Type B pancreatic cell (in vitro differentiated cells): ENCODE measurements at regions not wholly inside any gene's neighbourhood (a gene's known extent, or its start where the extent isn't known, plus 50 kb on each side); places are given as distances from the start of the nearest gene placed in this dataset.

ENCODE experiments used
- DNase-seq: peaks from one replicate; pipeline ENCODE4 v3.0.0; 2021; ENCODE audit warnings: mixed read lengths; ENCODE audit not compliant: unreplicated experiment; ENCODE audit errors: extremely low spot score
- H3K27ac Mint-ChIP-seq: 2 replicates; pipeline ENCODE4 v1.8.0; 2021; ENCODE audit warnings: mild to moderate bottlenecking, mixed read lengths
- H3K27me3 Mint-ChIP-seq: 2 replicates; pipeline ENCODE4 v1.8.0; 2021; ENCODE audit warnings: mixed read lengths
- H3K36me3 Mint-ChIP-seq: 2 replicates; pipeline ENCODE4 v1.8.0; 2021; ENCODE audit warnings: mixed read lengths
- H3K4me1 Mint-ChIP-seq: one replicate; pipeline ENCODE4 v1.8.0; 2021; ENCODE audit warnings: mixed read lengths; ENCODE audit not compliant: unreplicated experiment
- H3K4me3 Mint-ChIP-seq: 2 replicates; pipeline ENCODE4 v1.8.0; 2021; ENCODE audit warnings: mild to moderate bottlenecking, mixed read lengths
- H3K9me3 Mint-ChIP-seq: 2 replicates; pipeline ENCODE4 v1.8.0; 2021; ENCODE audit warnings: mixed read lengths
- CTCF ChIP-seq: fragments of 200-600 bp; sonication (generic); conservative IDR thresholded peaks from 2 replicates; pipeline ENCODE4 v1.5.0; 2021; ENCODE audit warnings: antibody characterized with exemption, mild to moderate bottlenecking

- Mint-ChIP-seq H3K27ac (no peak overlapping the region), H3K36me3 (no peaks in the 10 kb centered on the region), H3K4me1 (no peaks in the 10 kb centered on the region), H3K27me3 (peaks cover 3% of the 10 kb centered on the region), H3K4me3 (no peak overlapping the region), H3K9me3 (peaks cover 3% of the 10 kb centered on the region)
- DNase-seq = no peak
- no peak for TF ChIP-seq CTCF
Measured at GRCh38 chrX:35025820-35026219, 83.2 kb downstream of the FAM47B start.

GRCh38 chrX:35040871-35041270, 98.3 kb downstream of the FAM47B start:
- no peak for TF ChIP-seq CTCF
- peaks cover 3% of the 10 kb centered on the region for H3K27me3 Mint-ChIP-seq
- H3K4me3 Mint-ChIP-seq = no peak overlapping the region
- no peak for DNase-seq
- peaks cover 10% of the 10 kb centered on the region for H3K9me3 Mint-ChIP-seq
- peaks cover 3% of the 10 kb centered on the region for H3K36me3 Mint-ChIP-seq
- H3K27ac Mint-ChIP-seq = no peak overlapping the region
- H3K4me1 Mint-ChIP-seq = no peaks in the 10 kb centered on the region

- no peak overlapping the region for H3K4me3 Mint-ChIP-seq
- no peaks in the 10 kb centered on the region for H3K9me3 Mint-ChIP-seq
- no peaks in the 10 kb centered on the region for H3K27me3 Mint-ChIP-seq
- no peak for DNase-seq
- H3K36me3 Mint-ChIP-seq = no peaks in the 10 kb centered on the region
- no peak overlapping the region for H3K27ac Mint-ChIP-seq
- no peak for TF ChIP-seq CTCF
- H3K4me1 Mint-ChIP-seq = peaks cover 4% of the 10 kb centered on the region
Measured at GRCh38 chrX:35046660-35047296, 104.2 kb downstream of the FAM47B start.

GRCh38 chrX:35076061-35076460, 133.5 kb downstream of the FAM47B start:
- no peak for TF ChIP-seq CTCF
- no peaks in the 10 kb centered on the region for H3K36me3 Mint-ChIP-seq
- H3K27me3 Mint-ChIP-seq = no peaks in the 10 kb centered on the region
- H3K4me1 Mint-ChIP-seq = no peaks in the 10 kb centered on the region
- DNase-seq = no peak
- no peak overlapping the region for H3K27ac Mint-ChIP-seq
- no peaks in the 10 kb centered on the region for H3K9me3 Mint-ChIP-seq
- no peak overlapping the region for H3K4me3 Mint-ChIP-seq

- Mint-ChIP-seq H3K4me3 (no peak overlapping the region), H3K4me1 (no peaks in the 10 kb centered on the region), H3K27me3 (no peaks in the 10 kb centered on the region), H3K27ac (no peak overlapping the region), H3K9me3 (no peaks in the 10 kb centered on the region), H3K36me3 (no peaks in the 10 kb centered on the region)
- no peak for DNase-seq
- TF ChIP-seq CTCF = no peak
Measured at GRCh38 chrX:35090801-35091200, 148.2 kb downstream of the FAM47B start.

GRCh38 chrX:35098419-35098818, 155.8 kb downstream of the FAM47B start:
- Mint-ChIP-seq H3K36me3 (no peaks in the 10 kb centered on the region), H3K4me1 (no peaks in the 10 kb centered on the region), H3K27me3 (no peaks in the 10 kb centered on the region), H3K9me3 (no peaks in the 10 kb centered on the region), H3K4me3 (no peak overlapping the region), H3K27ac (no peak overlapping the region)
- no peak for DNase-seq
- TF ChIP-seq CTCF = peak; percentile 28
